ENCODE measurements at regions not wholly inside any gene's neighbourhood (a gene's known extent, or its start where the extent isn't known, plus 50 kb on each side); places are given as distances from the start of the nearest gene placed in this dataset.
A peak's percentile ranks its signal among the peaks of the same experiment; 100 is the strongest.
"Not testable (repeated sequence)": the region's sequence is repeated elsewhere in the genome, so short reads cannot be mapped to it uniquely, and the experiment has no call there.

- CTCF ChIA-PET, result interaction anchor here (0.6 to 3.0 kb wide), 27 partner anchors 11 to 1704 kb away, joined by 3 to 20 read pairs (median 4); partner anchors contain the start of gene ZWINT
- no peak overlapping the region for H3K4me3 ChIP-seq (ENCODE audit: low read depth, low read length)
- POLR2A ChIA-PET, result no interaction called here
- peaks cover 5% of the 10 kb centered on the region for H3K27me3 ChIP-seq (ENCODE audit: control insufficient read depth, insufficient read depth, low read length)
- no peak for DNase-seq (ENCODE audit: low read depth)
- TF ChIP-seq CTCF (IDR thresholded peaks at IDR 0.05; ENCODE audit: insufficient read depth, low read depth, low read length), result peak; percentile 85
- H3K36me3 ChIP-seq (ENCODE audit: control insufficient read depth, insufficient read depth, low read length), result no peaks in the 10 kb centered on the region
Measured at GRCh38 chr10:58064714-58065528, 202.8 kb downstream of the IPMK start.

DNA sequence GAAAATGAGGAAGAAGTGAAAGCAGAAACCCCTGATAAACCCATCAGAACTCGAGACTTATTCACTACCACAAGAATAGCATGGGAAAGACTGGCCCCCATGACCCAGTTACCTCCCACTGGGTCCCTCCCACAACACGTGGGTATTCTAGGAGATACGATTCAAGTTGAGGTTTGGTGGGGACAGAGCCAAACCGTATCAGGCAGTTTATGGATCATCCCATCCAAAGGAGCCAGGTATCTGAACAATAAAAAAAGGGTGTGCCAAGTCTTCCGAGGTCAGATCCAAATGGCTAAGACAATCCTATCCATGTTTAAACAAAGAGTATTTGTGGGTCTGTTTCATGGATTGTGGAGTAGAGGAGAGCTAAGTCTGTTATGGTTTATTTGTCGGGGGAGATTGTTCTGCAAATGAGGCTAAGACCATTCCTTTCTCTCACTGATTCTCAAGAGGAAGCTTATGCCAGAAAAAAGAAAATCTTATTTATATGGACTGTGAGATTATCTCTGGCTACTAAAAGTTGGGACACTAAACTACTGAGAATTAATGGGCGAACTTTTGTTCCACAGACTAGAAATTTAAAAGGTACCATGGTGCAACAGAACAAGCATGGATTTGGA, 203.7 kb downstream of the IPMK start:
- Histone ChIP-seq H3K36me3 (ENCODE audit: control insufficient read depth, insufficient read depth, low read length) (no peaks in the 10 kb centered on the region), H3K27me3 (ENCODE audit: control insufficient read depth, insufficient read depth, low read length) (peaks cover 5% of the 10 kb centered on the region), H3K4me3 (ENCODE audit: low read depth, low read length) (no peak overlapping the region)
- ChIA-PET CTCF (interaction anchor here (1.1 to 3.0 kb wide), 8 partner anchors 13 to 724 kb away, joined by 3 to 20 read pairs (median 5); no protein-coding TSS in a partner anchor), POLR2A (no interaction called here)
- DNase-seq (ENCODE audit: low read depth), result no peak
- no peak for TF ChIP-seq CTCF (IDR thresholded peaks at IDR 0.05; ENCODE audit: insufficient read depth, low read depth, low read length)

DNA sequence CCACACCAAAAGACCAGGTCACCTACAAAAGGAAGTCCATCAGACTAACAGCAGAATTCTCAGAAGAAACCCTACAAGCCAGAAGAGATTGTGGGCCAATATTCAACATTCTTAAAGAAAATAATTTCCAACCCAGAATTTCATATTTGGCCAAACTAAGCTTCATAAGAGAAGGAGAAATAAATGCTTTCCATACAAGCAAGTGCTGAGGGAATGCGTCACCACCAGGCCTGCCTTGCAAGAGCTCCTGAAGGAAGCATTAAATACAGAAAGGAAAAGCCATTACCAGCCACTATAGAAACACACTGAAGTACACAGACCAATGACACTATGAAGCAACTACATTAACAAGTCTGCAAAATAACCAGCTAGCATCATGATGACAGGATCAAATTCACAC, 209.0 kb downstream of the IPMK start:
- CTCF ChIA-PET, result interaction anchor here (1.2 to 1.6 kb wide), 2 partner anchors 10 to 11 kb away, joined by 3 read pairs; no protein-coding TSS in a partner anchor
- DNase-seq (ENCODE audit: low read depth); H3K4me3 ChIP-seq (ENCODE audit: low read depth, low read length); H3K27me3 ChIP-seq (ENCODE audit: control insufficient read depth, insufficient read depth, low read length); H3K36me3 ChIP-seq (ENCODE audit: control insufficient read depth, insufficient read depth, low read length): not testable (repeated sequence)
- POLR2A ChIA-PET, result interaction anchor here (0.7 kb wide), 1 partner anchor 114 kb away, joined by 4 read pairs; no protein-coding TSS in a partner anchor

GRCh38 chr10:58054881-58055280, 212.8 kb downstream of the IPMK start:
- Histone ChIP-seq H3K36me3 (ENCODE audit: control insufficient read depth, insufficient read depth, low read length) (no peaks in the 10 kb centered on the region), H3K4me3 (ENCODE audit: low read depth, low read length) (no peak overlapping the region), H3K27me3 (ENCODE audit: control insufficient read depth, insufficient read depth, low read length) (no peaks in the 10 kb centered on the region)
- CTCF ChIA-PET, result no interaction called here
- no peak for DNase-seq (ENCODE audit: low read depth)
- POLR2A ChIA-PET, result no interaction called here
- no peak for TF ChIP-seq CTCF (IDR thresholded peaks at IDR 0.05; ENCODE audit: insufficient read depth, low read depth, low read length)

DNA sequence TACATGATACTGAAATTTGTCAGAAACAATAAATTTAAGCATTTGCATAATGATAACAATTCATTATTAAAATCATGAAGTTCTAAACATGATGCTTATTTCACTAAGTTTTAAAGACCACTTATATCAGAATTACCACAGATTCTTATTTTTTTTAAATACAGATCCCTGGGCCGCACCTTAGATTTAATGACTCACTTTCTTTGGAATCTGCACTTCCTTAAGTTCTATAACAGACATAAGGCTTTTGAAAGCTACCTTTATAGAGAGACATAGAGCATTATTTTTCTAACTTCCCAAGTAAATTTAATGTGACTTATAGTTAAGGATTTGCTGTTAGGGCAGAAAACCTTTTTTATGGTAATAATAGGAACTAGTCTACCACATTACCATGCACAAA, 214.9 kb downstream of the IPMK start:
- Histone ChIP-seq H3K36me3 (ENCODE audit: control insufficient read depth, insufficient read depth, low read length) (no peaks in the 10 kb centered on the region), H3K27me3 (ENCODE audit: control insufficient read depth, insufficient read depth, low read length) (no peaks in the 10 kb centered on the region), H3K4me3 (ENCODE audit: low read depth, low read length) (no peak overlapping the region)
- no peak for TF ChIP-seq CTCF (IDR thresholded peaks at IDR 0.05; ENCODE audit: insufficient read depth, low read depth, low read length)
- DNase-seq (ENCODE audit: low read depth), result no peak
- CTCF ChIA-PET, result interaction anchor here (0.6 to 1.4 kb wide), 2 partner anchors 100 to 550 kb away, joined by 3 read pairs; no protein-coding TSS in a partner anchor
- POLR2A ChIA-PET, result interaction anchor here (0.6 kb wide), 1 partner anchor 57 kb away, joined by 9 read pairs; no protein-coding TSS in a partner anchor
